ENCODE measurements at regions not wholly inside any gene's neighbourhood (a gene's known extent, or its start where the extent isn't known, plus 50 kb on each side); places are given as distances from the start of the nearest gene placed in this dataset.

DNA sequence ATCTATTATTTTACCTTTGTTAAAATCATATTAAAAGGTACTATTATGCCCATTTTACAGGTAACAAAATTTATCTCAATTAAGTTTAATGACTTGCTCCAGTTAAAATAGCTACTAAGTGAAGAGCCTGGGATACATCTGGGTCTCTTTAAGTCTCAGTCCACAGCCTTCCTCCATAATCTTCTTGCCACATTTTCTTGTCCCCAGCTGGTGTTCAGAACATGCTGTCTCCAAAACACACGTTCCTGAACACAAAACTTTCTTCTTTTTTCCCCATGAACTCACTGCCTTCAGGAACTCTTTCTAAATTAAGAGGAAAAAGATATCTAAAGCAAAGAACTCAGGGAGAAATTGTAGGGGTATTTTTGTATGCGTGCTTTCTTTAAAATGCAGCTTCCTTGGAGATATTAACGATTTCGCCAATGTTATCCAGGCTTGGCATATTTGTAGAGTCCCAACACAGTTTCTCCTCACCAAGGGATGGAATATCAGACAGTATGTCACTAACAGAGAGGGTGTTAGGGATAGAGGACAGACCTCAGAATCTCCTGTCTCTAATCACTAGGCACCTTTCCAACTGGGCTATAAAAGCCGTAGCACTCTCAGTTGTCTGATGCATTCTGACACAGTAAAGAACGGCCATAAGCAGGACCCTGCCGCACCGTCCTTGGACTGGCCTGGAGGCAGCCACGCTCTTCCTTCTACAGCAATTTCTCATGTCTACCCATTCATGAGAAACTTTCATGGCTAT, 232.8 kb upstream of the BLID start:
- DNase-seq (ENCODE audit: low read depth): no peak

- no peak for DNase-seq (ENCODE audit: low read depth)
Measured at GRCh38 chr11:122346006-122346405, 230.0 kb upstream of the BLID start.

DNA sequence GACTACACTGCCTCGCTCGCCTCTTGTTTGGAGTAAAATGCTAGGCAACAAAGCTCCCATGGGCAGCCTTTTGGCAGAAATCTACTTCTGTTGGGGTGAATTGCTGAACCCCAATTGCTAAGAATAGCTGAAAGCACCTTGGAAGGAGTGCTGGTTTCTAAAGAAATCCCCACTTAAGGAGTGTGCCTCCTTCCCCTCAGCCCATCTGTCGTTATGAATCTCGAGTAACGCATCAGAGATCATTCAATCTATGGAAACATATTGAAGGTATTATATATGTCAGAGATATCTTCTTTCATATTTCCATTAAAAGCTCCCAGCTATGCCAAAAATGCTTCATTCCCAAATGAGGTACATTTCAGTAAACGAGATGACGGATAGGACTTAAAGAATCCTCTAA, 229.6 kb upstream of the BLID start:
- no peak for DNase-seq (ENCODE audit: low read depth)

GRCh38 chr11:122344215-122344614, 228.2 kb upstream of the BLID start:
- DNase-seq (ENCODE audit: low read depth): no peak

- no peak for DNase-seq (ENCODE audit: low read depth)
Measured at GRCh38 chr11:122343210-122343609, 227.2 kb upstream of the BLID start.

DNA sequence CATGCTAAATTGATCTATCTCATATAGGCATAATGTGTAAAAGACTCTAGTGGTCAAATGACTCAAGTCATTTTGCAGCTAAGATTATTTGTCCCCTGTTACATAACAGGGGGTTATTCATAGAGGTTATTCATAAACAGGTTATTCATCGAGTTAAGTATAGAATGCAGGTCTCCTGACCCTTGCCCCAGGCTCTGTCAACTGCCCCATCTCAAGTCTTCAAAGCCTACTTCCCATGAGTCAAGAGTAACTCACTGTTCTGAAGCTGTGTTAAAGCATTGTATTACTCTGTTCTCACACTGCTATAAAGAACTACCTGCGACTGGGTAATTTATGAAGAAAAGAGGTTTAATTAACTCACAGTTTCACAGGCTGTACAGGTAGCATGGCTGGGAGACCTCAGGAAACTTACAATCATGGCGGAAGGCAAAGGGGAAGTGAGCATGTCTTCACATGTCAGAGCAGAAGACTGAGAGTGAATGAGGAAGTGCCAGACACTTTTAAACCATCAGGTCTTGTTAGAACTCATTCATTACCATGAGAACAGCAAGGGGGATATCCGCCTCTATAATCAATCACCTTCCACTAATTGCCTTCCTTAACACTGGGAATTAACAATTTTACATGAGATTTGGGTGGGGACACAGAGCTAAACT, 226.2 kb upstream of the BLID start:
- no peak for DNase-seq (ENCODE audit: low read depth)

DNA sequence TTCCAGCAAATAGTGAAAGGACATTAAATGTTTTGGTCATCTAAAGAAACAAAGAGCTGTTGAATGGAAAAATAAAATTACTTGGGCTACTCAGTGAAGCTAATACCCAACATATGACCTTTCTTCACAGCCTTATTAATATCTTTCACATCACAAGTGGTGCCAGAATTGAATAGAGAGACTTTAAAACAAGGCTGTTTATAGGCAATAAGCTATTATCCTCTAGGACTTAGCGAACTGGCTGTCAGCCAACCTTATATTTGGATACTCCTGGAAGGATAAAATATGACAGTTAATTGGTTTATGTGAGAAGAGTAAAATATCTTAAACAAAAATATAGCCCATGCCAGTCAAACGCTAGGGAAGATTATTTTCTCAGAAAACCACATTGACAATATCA, 225.5 kb upstream of the BLID start:
- no peak for DNase-seq (ENCODE audit: low read depth)

DNA sequence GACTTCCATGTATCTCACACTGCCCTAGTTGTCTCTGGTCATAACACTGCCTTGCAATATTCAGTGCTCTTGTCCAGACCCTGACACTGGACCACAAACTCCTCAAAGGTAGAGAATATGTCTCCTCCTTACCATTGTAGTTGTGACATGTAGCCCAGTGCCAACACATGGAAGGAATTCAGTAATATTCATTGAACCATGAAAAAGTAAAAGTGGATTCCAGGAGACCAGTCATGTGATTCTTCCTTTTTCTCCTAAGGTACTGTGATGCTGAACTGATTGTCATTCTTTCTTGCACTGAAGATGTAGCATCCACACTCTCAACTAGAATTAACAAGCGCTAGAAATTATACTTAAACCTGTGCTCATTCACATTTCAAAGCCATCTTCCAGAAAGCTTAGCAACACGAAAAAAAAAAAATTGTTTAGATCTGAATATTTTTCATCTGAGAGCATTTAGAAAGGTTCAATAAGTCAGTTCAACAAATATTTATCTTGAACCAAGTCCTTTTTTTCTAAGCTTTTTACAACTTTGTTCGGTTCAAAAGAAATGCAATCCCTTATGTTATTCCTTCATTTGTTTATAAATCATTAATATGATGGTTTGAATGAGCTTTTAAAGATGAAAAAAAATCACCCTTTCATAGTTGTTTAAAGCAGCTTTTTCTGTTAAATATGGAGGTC, 224.7 kb upstream of the BLID start:
- DNase-seq (ENCODE audit: low read depth): no peak

DNA sequence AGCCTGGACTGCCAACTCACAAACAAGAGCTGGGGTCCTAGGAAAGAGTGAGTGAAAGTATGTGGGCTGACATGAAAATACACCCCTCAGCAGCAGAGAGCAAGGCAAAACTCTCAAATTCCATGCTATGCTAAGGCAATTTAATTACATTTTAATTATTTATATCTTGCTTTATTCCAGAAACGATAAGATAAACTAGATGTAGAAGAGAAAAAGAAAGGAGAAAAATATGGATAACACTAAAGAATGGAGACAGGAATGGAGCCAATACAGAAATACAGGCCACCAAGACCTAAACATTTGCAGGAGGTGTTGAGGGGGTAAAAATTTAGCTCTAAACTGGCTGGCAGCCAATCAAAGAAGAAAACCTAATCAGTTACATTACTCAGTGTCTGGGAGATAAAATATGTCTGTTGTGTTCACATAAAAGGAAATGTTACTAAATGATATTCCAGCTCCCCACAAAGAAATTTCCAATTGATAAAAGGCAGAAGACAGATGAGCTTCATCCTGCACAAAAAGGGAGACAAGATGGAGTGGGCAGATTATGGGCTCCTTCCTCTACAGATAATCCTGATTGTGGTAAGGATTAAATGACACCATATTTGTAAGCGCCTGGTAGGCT, 223.5 kb upstream of the BLID start:
- no peak for DNase-seq (ENCODE audit: low read depth)

DNA sequence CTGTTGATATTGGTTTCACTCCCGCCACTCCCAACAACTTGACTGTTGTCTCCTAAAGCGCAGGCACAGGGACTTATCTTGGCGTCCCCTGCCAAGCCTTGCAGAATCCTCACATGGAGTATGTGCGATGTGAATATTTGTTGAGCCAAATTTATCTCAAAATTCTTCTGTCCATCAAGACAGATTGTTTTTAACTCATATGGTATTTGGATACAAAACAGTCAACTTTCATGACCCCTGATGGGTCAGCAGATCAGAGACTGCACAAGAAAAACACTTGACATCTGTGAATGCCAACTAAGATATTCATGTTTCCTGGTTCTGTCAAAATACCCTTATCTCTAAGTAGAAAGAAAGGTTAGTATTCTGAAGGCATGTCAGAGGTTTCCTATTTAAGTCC, 221.7 kb upstream of the BLID start:
- DNase-seq (ENCODE audit: low read depth): no peak

DNA sequence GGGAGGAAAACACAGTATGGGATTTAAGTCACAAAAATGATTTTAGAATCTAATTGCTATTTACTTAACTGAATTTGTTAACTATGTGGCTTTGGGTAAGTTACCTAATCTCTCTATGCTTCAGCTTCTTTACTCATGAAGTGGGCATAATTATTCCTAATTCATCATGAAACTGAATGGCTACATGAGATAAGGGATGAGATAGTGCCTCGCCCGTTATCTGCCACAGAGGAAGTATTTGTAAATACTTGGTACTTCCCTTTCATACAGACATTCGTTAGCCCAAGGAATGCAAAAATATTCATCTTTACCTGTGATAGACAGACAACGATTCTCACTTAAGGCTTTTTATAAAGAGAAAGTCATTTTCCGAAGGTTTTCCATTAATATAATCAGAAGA, 221.2 kb upstream of the BLID start:
- no peak for DNase-seq (ENCODE audit: low read depth)

DNA sequence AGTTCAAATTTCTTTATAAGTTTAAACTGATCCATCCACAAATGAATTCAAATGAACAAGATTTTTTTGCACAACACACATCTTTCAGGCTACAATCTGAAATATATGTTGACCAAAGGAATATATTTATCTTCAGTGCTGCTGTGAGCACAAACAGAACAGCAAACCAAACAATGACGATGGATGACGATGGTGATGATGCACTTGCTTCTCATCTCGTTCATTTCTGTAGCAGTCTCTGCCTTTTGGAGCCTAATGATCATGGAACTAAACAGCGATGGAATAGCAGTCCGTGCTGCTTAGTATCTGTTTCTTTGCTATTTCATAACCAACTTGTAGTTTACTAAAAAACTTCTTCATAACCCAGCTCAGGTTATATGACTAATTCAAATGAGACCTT, 220.7 kb upstream of the BLID start:
- DNase-seq (ENCODE audit: low read depth): no peak

GRCh38 chr11:122334546-122335339, 218.7 kb upstream of the BLID start:
- DNase-seq (ENCODE audit: low read depth): no peak

- DNase-seq (ENCODE audit: low read depth): no peak
Measured at GRCh38 chr11:122333467-122333866, 217.5 kb upstream of the BLID start.

DNA sequence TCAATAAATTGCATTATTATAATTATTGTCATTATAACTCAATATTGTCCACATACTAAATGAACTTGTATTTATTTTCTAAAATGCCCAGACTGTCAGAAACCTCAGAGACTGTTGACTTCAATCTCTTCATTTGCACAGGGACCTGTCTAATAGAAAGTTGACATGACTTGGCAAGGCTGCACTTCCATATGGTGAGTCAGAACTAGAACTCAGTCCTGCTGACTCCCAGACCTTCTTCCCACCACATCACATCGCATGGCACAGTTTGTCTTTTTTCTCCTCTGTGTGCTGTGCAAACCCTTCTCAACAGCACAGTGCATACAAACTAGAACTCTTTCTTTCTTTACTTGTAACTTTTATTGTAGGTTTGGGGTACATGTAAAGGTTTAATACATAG, 215.1 kb upstream of the BLID start:
- DNase-seq (ENCODE audit: low read depth): no peak

DNA sequence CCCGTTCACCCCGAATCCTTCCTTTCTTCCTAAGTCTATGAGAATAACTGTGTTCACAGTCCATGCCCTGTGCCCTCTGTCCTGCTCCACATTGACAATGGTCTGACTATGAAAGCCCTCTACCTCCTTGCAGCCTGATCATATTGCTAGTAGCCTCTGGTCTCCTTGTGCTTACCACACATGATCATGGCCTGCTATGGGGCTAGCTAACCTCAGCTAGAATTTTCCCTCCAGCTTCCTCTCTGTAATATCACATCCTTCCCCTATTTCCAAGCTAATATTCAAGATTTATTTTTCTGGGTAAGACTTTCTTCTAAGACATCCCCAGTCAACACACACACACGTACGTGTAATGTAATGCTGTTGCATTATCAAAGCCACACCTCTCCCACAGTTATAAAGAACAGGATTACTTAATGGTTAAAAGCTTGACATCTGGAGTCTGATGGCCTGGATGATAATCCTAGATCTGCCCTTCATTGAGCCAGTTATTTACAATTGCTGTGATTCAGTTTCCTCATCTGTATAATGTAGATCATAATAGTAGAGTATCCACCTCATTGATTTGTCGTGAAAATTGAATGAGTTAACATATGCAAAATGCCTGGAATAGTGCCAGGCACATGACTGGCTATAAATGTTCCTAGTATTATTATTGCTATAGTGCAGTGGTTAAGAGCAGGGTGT, 214.4 kb upstream of the BLID start:
- no peak for DNase-seq (ENCODE audit: low read depth)

DNA sequence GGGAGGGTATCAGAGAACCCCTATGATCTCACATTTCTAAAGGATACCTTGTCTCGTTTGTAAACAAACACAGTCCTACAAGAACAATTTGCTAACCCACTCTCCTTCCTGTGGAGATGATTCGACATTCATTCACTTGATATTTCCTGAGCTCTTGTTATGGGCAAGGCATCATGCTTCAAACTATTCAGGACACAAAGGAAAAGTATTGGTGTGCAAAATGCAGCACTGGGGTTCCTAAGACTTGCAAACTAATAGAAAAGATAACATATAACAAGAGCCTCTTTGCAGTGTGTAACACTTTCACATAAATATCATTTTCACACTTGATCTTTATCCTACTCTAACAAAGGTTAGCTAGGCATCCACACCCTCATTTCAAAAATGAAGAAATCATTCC, 211.5 kb upstream of the BLID start:
- DNase-seq (ENCODE audit: low read depth): no peak

DNA sequence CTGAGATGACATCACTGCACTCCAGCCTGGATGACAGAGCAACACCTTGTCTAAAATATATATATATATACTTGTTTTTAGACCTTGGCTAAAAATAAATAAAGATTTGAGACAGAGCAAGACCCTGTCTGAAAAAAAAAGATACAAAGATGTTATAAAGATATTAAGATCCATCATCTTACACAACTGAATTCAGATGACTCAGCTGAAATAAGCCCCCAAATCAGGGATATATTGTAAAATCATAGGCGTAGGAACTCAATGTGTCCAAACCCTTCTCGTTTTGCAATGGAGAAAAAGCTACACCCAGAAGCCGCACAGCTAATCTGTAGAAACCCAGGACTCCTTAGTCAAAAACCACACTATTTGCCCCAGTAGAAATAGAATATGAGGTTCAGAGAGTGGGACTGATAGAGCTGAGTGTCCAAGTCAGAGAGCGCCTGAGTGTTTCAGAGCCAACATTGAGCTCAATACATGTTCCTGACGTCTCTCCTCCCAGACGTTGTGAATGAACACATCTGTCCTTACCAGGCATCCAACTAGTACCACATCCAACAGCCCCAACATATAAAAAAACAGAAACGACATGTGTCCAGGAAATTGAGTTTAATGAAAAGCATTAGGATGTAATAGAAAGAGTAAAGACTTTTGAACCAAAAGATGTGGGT, 207.9 kb upstream of the BLID start:
- no peak for DNase-seq (ENCODE audit: low read depth)

- no peak for DNase-seq (ENCODE audit: low read depth)
Measured at GRCh38 chr11:122322329-122322728, 206.3 kb upstream of the BLID start.

- no peak for DNase-seq (ENCODE audit: low read depth)
Measured at GRCh38 chr11:122320671-122321070, 204.7 kb upstream of the BLID start.
